ENCODE measurements at regions not wholly inside any gene's neighbourhood (a gene's known extent, or its start where the extent isn't known, plus 50 kb on each side); places are given as distances from the start of the nearest gene placed in this dataset.

DNA sequence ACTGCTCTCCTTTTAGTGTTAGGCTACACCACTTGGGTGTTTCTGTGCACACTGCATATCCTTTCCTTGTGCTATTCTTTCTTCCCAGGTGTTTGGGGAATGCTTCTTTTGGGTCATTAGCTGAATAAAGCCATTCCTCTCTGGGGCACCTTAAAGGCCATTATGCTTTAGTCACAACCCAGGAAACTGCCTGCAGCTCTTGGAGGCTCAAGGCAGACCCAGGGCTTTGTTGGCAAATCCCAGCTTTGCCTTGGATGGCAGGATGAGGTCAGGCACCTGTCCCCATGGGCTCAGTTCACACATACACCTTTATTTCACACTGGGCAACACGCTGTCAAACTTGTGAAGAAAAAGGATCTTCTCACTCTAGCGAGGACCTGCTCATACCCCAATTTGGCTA lies 460.6 kb downstream of the CCSER2 start:
- Histone ChIP-seq H3K18ac (ENCODE audit: insufficient read length, low read depth, low read length) (no peak overlapping the region), H4K5ac (ENCODE audit: insufficient read length, low read depth, low read length) (no peak overlapping the region), H2BK120ac (ENCODE audit: low read depth, low read length, poor library complexity, severe bottlenecking) (no peak overlapping the region), H3K27me3 (ENCODE audit: insufficient read depth, low read length) (no peaks in the 10 kb centered on the region), H2BK5ac (ENCODE audit: insufficient read length, low read length) (no peak overlapping the region), H3K79me2 (ENCODE audit: insufficient read depth, low read length) (no peaks in the 10 kb centered on the region), H3K23ac (ENCODE audit: insufficient read length, low read depth, low read length) (no peak overlapping the region), H3K14ac (ENCODE audit: insufficient read depth, low read length) (no peak overlapping the region), H3K9me3 (ENCODE audit: control insufficient read depth, low read depth, low read length) (no peaks in the 10 kb centered on the region), H2AK5ac (ENCODE audit: insufficient read length, low read length) (no peak overlapping the region), H4K8ac (replicated peaks; ENCODE audit: insufficient read length, low read depth, low read length) (no peak overlapping the region), H2BK15ac (ENCODE audit: low read depth, low read length) (no peak overlapping the region), H3T11ph (ENCODE audit: low read length) (no peak overlapping the region), H3K23me2 (ENCODE audit: insufficient read length, low read depth, low read length, poor library complexity, severe bottlenecking) (no peaks in the 10 kb centered on the region), H2BK20ac (ENCODE audit: low read depth, low read length, poor library complexity, severe bottlenecking) (no peak overlapping the region), H3K4me2 (ENCODE audit: insufficient read depth, insufficient read length, low read length) (no peak overlapping the region), H3K79me1 (ENCODE audit: insufficient read depth, low read depth, low read length, poor library complexity, severe bottlenecking) (no peaks in the 10 kb centered on the region), H3K4ac (ENCODE audit: low read depth, low read length) (no peak overlapping the region), H3K9ac (ENCODE audit: extremely low read depth, insufficient read length, low read length) (no peak overlapping the region), H3K56ac (ENCODE audit: insufficient read length, low read depth, low read length) (no peak overlapping the region), H3K27ac (ENCODE audit: insufficient read length, low read depth, low read length) (no peak overlapping the region), H3K4me1 (ENCODE audit: insufficient read depth, low read length) (no peaks in the 10 kb centered on the region), H2AFZ (ENCODE audit: low read length) (no peak overlapping the region), H4K91ac (ENCODE audit: insufficient read length, low read depth, low read length) (no peak overlapping the region), H4K20me1 (ENCODE audit: control insufficient read depth, insufficient read depth, insufficient read length) (no peaks in the 10 kb centered on the region), H2BK12ac (ENCODE audit: insufficient read length, low read depth, low read length) (no peak overlapping the region)
- no CpG with 5 or more reads among the region's 2 CpGs for WGBS (ENCODE audit: extremely low coverage, insufficient read length, low lambda C conversion rate)
- no peaks in the 10 kb centered on the region for H3K27me3 Mint-ChIP-seq (ENCODE audit: low read depth)
- TF ChIP-seq, protein P1, sequence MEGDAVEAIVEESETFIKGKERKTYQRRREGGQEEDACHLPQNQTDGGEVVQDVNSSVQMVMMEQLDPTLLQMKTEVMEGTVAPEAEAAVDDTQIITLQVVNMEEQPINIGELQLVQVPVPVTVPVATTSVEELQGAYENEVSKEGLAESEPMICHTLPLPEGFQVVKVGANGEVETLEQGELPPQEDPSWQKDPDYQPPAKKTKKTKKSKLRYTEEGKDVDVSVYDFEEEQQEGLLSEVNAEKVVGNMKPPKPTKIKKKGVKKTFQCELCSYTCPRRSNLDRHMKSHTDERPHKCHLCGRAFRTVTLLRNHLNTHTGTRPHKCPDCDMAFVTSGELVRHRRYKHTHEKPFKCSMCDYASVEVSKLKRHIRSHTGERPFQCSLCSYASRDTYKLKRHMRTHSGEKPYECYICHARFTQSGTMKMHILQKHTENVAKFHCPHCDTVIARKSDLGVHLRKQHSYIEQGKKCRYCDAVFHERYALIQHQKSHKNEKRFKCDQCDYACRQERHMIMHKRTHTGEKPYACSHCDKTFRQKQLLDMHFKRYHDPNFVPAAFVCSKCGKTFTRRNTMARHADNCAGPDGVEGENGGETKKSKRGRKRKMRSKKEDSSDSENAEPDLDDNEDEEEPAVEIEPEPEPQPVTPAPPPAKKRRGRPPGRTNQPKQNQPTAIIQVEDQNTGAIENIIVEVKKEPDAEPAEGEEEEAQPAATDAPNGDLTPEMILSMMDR (conservative IDR thresholded peaks at IDR 0.05): no peak
- no peak for DNase-seq
- no peak overlapping the region for H3K4me3 Mint-ChIP-seq
- H3K4me1 Mint-ChIP-seq: no peaks in the 10 kb centered on the region
- H3K9me3 Mint-ChIP-seq: no peaks in the 10 kb centered on the region
- H3K36me3 Mint-ChIP-seq (ENCODE audit: insufficient read depth in 1 of 3, low read depth in 3 of 3): no peaks in the 10 kb centered on the region
- H3K27ac Mint-ChIP-seq: no peak overlapping the region

Data from H9 (cell line).